Natural killer cell (primary cell): ENCODE measurements at regions not wholly inside any gene's neighbourhood (a gene's known extent, or its start where the extent isn't known, plus 50 kb on each side); places are given as distances from the start of the nearest gene placed in this dataset.

ENCODE experiments used
- ATAC-seq, 3 donors: fragments of 150-1000 bp in 2 of 3; fragments of 200-7000 bp in 1 of 3; cut with Tn5 transposase; 1 replicate in 1 of 3; 2 replicates in 2 of 3; pipeline ENCODE4 v1.10.0; 2021; ENCODE audit warnings: mild to moderate bottlenecking in 2 of 3, moderate library complexity in 2 of 3
- DNase-seq, 2 donors: peaks; one replicate each; pipeline versions ENCODE4 v3.0.0 to v3.0.0-alpha.2; 2013 to 2021; ENCODE audit warnings: mixed read lengths in 1 of 2
- H3K27ac ChIP-seq: one replicate; pipeline ENCODE4 v1.5.1; 2013; ENCODE audit warnings: mild to moderate bottlenecking, low read length
- H3K27me3 ChIP-seq: one replicate; pipeline ENCODE4 v1.6.1; 2013; ENCODE audit warnings: low read length; ENCODE audit not compliant: control insufficient read depth, insufficient read depth
- H3K36me3 ChIP-seq: one replicate; pipeline ENCODE4 v1.6.1; 2013; ENCODE audit warnings: low read length; ENCODE audit not compliant: control insufficient read depth, insufficient read depth
- H3K4me1 ChIP-seq: one replicate; pipeline ENCODE4 v1.6.1; 2013; ENCODE audit warnings: low read length; ENCODE audit not compliant: control insufficient read depth, insufficient read depth
- H3K4me3 ChIP-seq: one replicate; pipeline ENCODE4 v1.5.1; 2013; ENCODE audit warnings: low read length
- H3K9me3 ChIP-seq: one replicate; pipeline ENCODE4 v1.6.1; 2013; ENCODE audit warnings: low read length; ENCODE audit not compliant: control insufficient read depth, insufficient read depth
- H3K27ac Mint-ChIP-seq, 2 donors: one replicate each; pipeline ENCODE4 v1.8.0; 2022; ENCODE audit warnings: mild to moderate bottlenecking in 2 of 2, mixed read lengths in 2 of 2, moderate library complexity in 1 of 2
- H3K27me3 Mint-ChIP-seq, 2 donors: one replicate each; pipeline ENCODE4 v1.8.0; 2022; ENCODE audit warnings: low read depth in 2 of 2, mixed read lengths in 2 of 2
- H3K36me3 Mint-ChIP-seq: one replicate; pipeline ENCODE4 v1.8.0; 2022; ENCODE audit warnings: mixed read lengths
- H3K4me1 Mint-ChIP-seq, 2 donors: one replicate each; pipeline ENCODE4 v1.8.0; 2022; ENCODE audit warnings: mixed read lengths in 2 of 2
- H3K4me3 Mint-ChIP-seq: one replicate; pipeline ENCODE4 v1.8.0; 2022; ENCODE audit warnings: mild to moderate bottlenecking, moderate library complexity, mixed read lengths
- H3K9me3 Mint-ChIP-seq, 2 donors: one replicate each; pipeline ENCODE4 v1.8.0; 2022; ENCODE audit warnings: mixed read lengths in 2 of 2
- CTCF ChIP-seq: fragments of 200-600 bp; IDR thresholded peaks from one replicate; pipeline ENCODE4 v1.8.0; 2022; ENCODE audit warnings: antibody characterized with exemption
- WGBS: methylation state at CpG from one replicate; pipeline ENCODE4 v1.1.7; 2013; ENCODE audit warnings: missing lambda C conversion rate; ENCODE audit not compliant: insufficient coverage; 5-methylcytosine and 5-hydroxymethylcytosine counted together
- intact Hi-C: fragments of 100-400 bp; cut with micrococcal nuclease; formaldehyde crosslinking; loops from one replicate; pipeline ENCODE4 v1.14.2; 2022

- 45% methylated on average over 4 of the region's 4 CpGs for WGBS
- H3K4me3 ChIP-seq = no peak overlapping the region
- no peak overlapping the region for H3K27ac ChIP-seq
- Mint-ChIP-seq H3K4me1 (peaks cover 0 to 5% of the 10 kb centered on the region in 2 donors), H3K4me3 (no peak overlapping the region), H3K36me3 (no peaks in the 10 kb centered on the region), H3K27me3 (no peaks in the 10 kb centered on the region), H3K9me3 (no peaks in the 10 kb centered on the region), H3K27ac (no peak overlapping the region)
- TF ChIP-seq CTCF = no peak
- peaks cover 4% of the 10 kb centered on the region for H3K4me1 ChIP-seq
- no peaks in the 10 kb centered on the region for H3K9me3 ChIP-seq
- no peaks in the 10 kb centered on the region for H3K27me3 ChIP-seq
- no peaks in the 10 kb centered on the region for H3K36me3 ChIP-seq
- peak in 2 of 3 donors; percentile 43 to 62 for ATAC-seq
- intact Hi-C loops = no loop called here
- DNase-seq = peak in 1 of 2 donors; percentile 62
These were observed 152.7 kb downstream of the SKIDA1 start for GRCh38 chr10:21372651-21373410.

- Histone ChIP-seq H3K27me3 (no peaks in the 10 kb centered on the region), H3K9me3 (no peaks in the 10 kb centered on the region), H3K4me1 (peaks cover 4% of the 10 kb centered on the region), H3K4me3 (no peak overlapping the region), H3K36me3 (no peaks in the 10 kb centered on the region), H3K27ac (no peak overlapping the region)
- Mint-ChIP-seq H3K27me3 (peaks cover 0 to 2% of the 10 kb centered on the region in 2 donors), H3K9me3 (no peaks in the 10 kb centered on the region), H3K36me3 (no peaks in the 10 kb centered on the region), H3K27ac (no peak overlapping the region), H3K4me3 (no peak overlapping the region), H3K4me1 (peaks cover 0 to 5% of the 10 kb centered on the region in 2 donors)
- WGBS = no CpG with 5 or more reads among the region's 2 CpGs
- intact Hi-C loops = no loop called here
- DNase-seq (no peak), ATAC-seq (no peak)
- TF ChIP-seq CTCF = no peak
These were observed 155.8 kb downstream of the SKIDA1 start for GRCh38 chr10:21369697-21370096.

GRCh38 chr10:21368728-21369425, 156.6 kb downstream of the SKIDA1 start:
- no peaks in the 10 kb centered on the region for H3K9me3 ChIP-seq
- H3K27me3 ChIP-seq = no peaks in the 10 kb centered on the region
- Mint-ChIP-seq H3K4me1 (peaks cover 0 to 5% of the 10 kb centered on the region in 2 donors), H3K36me3 (no peaks in the 10 kb centered on the region), H3K27ac (no peak overlapping the region), H3K9me3 (no peaks in the 10 kb centered on the region), H3K27me3 (peaks cover 0 to 2% of the 10 kb centered on the region in 2 donors), H3K4me3 (no peak overlapping the region)
- no peak overlapping the region for H3K4me3 ChIP-seq
- H3K27ac ChIP-seq = no peak overlapping the region
- ATAC-seq (no peak), DNase-seq (no peak)
- no peak for TF ChIP-seq CTCF
- H3K36me3 ChIP-seq = no peaks in the 10 kb centered on the region
- peaks cover 4% of the 10 kb centered on the region for H3K4me1 ChIP-seq
- 94% methylated on average over 4 of the region's 9 CpGs for WGBS
- intact Hi-C loops = no loop called here
